B cell (primary cell): ENCODE measurements at regions not wholly inside any gene's neighbourhood (a gene's known extent, or its start where the extent isn't known, plus 50 kb on each side); places are given as distances from the start of the nearest gene placed in this dataset.

ENCODE experiments used
- EZH2 ChIP-seq: IDR thresholded peaks from 2 replicates; pipeline ENCODE4 v1.6.1; 2012; ENCODE audit warnings: borderline replicate concordance, low read depth, mild to moderate bottlenecking, moderate library complexity, low read length; ENCODE audit not compliant: insufficient read depth, poor library complexity, severe bottlenecking
- TF ChIP-seq, protein P1 (sequence below): fragments of 200-600 bp; IDR thresholded peaks from one replicate; pipeline ENCODE4 v1.8.0; 2022; ENCODE audit warnings: antibody characterized with exemption, mild to moderate bottlenecking

DNA sequence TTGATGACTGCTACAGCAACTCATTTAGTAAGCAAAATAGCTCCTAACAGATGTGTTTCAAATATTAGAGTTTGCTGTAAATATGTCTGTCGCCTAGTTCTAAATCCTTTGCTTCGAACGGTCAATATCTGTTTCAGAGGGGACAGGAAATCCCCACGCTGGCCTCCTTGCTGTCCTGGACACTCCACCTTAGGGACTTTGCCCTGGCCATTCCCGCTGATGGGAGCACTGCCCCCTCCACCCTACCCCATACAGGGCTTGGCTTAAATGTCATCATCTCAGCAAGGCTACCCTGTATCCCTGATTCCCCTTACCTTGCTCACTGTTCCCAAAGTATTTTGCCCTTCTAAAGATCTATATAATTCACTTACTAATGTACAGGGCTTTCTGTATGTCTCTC is 86.1 kb upstream of the HIVEP3 start:
- TF ChIP-seq, protein P1, sequence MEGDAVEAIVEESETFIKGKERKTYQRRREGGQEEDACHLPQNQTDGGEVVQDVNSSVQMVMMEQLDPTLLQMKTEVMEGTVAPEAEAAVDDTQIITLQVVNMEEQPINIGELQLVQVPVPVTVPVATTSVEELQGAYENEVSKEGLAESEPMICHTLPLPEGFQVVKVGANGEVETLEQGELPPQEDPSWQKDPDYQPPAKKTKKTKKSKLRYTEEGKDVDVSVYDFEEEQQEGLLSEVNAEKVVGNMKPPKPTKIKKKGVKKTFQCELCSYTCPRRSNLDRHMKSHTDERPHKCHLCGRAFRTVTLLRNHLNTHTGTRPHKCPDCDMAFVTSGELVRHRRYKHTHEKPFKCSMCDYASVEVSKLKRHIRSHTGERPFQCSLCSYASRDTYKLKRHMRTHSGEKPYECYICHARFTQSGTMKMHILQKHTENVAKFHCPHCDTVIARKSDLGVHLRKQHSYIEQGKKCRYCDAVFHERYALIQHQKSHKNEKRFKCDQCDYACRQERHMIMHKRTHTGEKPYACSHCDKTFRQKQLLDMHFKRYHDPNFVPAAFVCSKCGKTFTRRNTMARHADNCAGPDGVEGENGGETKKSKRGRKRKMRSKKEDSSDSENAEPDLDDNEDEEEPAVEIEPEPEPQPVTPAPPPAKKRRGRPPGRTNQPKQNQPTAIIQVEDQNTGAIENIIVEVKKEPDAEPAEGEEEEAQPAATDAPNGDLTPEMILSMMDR: no peak
- no peak for TF ChIP-seq EZH2
